DND-41 (cell line): ENCODE measurements at regions not wholly inside any gene's neighbourhood (a gene's known extent, or its start where the extent isn't known, plus 50 kb on each side); places are given as distances from the start of the nearest gene placed in this dataset.

Source experiments
- ATAC-seq: fragments of 200-7000 bp; cut with Tn5 transposase; 3 replicates; pipeline ENCODE4 v1.9.1; 2021; ENCODE audit warnings: low read depth; ENCODE audit not compliant: insufficient read depth
- DNase-seq: peaks from one replicate; pipeline ENCODE4 v3.0.0-alpha.2; 2020
- H2AFZ ChIP-seq: 2 replicates; pipeline ENCODE4 v1.6.0; 2012; ENCODE audit warnings: low read depth, low read length
- H3K27ac ChIP-seq: 2 replicates; pipeline ENCODE4 v1.5.1; 2012; ENCODE audit warnings: low read length, inconsistent platforms
- H3K27me3 ChIP-seq: fragments of 200-600 bp; sonication (generic); 2 replicates; pipeline ENCODE4 v1.6.0; 2012; ENCODE audit warnings: low read length, mild to moderate bottlenecking, inconsistent platforms; ENCODE audit not compliant: insufficient read depth, poor library complexity
- H3K36me3 ChIP-seq: 2 replicates; pipeline ENCODE4 v1.5.1; 2012; ENCODE audit warnings: low read length, inconsistent platforms; ENCODE audit not compliant: insufficient read depth
- H3K4me1 ChIP-seq: 2 replicates; pipeline ENCODE4 v1.5.1; 2012; ENCODE audit warnings: mild to moderate bottlenecking, low read length; ENCODE audit not compliant: insufficient read depth
- H3K4me2 ChIP-seq: 2 replicates; pipeline ENCODE4 v1.6.0; 2012; ENCODE audit warnings: mild to moderate bottlenecking, moderate library complexity, low read length, inconsistent platforms; ENCODE audit not compliant: insufficient read depth
- H3K4me3 ChIP-seq, 2 experiments: fragments of 200-600 bp in 1 of 2; shearing (Covaris generic) in 1 of 2; 2 replicates each; pipeline ENCODE4 v1.5.1; 2012 to 2016; ENCODE audit warnings: inconsistent platforms in 2 of 2, low read length in 2 of 2, mild to moderate bottlenecking in 2 of 2, low read depth in 1 of 2, moderate library complexity in 1 of 2
- H3K79me2 ChIP-seq: 2 replicates; pipeline ENCODE4 v1.6.0; 2012; ENCODE audit warnings: low read length, inconsistent platforms; ENCODE audit not compliant: insufficient read depth
- H3K9ac ChIP-seq: 2 replicates; pipeline ENCODE4 v1.6.0; 2012; ENCODE audit warnings: low read depth, mild to moderate bottlenecking, inconsistent platforms, low read length, moderate library complexity
- H3K9me3 ChIP-seq: 2 replicates; pipeline ENCODE4 v1.5.1; 2012; ENCODE audit warnings: low read length, moderate library complexity, mild to moderate bottlenecking, inconsistent platforms; ENCODE audit not compliant: insufficient read depth, severe bottlenecking
- H4K20me1 ChIP-seq: 2 replicates; pipeline ENCODE4 v1.6.0; 2012; ENCODE audit warnings: low read length; ENCODE audit not compliant: insufficient read depth
- EZH2 ChIP-seq: IDR thresholded peaks from 3 replicates; pipeline ENCODE4 v1.6.1; 2012; ENCODE audit warnings: borderline replicate concordance, low read depth, mild to moderate bottlenecking, moderate library complexity, low read length, inconsistent platforms; ENCODE audit not compliant: severe bottlenecking
- TF ChIP-seq, protein P1 (sequence below): IDR thresholded peaks from 2 replicates; pipeline ENCODE4 v1.5.1; 2012; ENCODE audit warnings: borderline replicate concordance, low read length, moderate library complexity, mild to moderate bottlenecking; ENCODE audit not compliant: poor library complexity, severe bottlenecking; ENCODE audit errors: extremely low read depth

- no peak for DNase-seq
- Histone ChIP-seq H3K9ac (no peak overlapping the region), H2AFZ (no peak overlapping the region), H3K4me3 (no peak overlapping the region), H3K4me2 (no peak overlapping the region), H3K79me2 (no peaks in the 10 kb centered on the region), H4K20me1 (no peaks in the 10 kb centered on the region), H3K27ac (no peak overlapping the region), H3K27me3 (no peaks in the 10 kb centered on the region), H3K9me3 (no peaks in the 10 kb centered on the region), H3K4me1 (no peaks in the 10 kb centered on the region), H3K36me3 (no peaks in the 10 kb centered on the region)
- ATAC-seq = no peak
- TF ChIP-seq, protein P1, sequence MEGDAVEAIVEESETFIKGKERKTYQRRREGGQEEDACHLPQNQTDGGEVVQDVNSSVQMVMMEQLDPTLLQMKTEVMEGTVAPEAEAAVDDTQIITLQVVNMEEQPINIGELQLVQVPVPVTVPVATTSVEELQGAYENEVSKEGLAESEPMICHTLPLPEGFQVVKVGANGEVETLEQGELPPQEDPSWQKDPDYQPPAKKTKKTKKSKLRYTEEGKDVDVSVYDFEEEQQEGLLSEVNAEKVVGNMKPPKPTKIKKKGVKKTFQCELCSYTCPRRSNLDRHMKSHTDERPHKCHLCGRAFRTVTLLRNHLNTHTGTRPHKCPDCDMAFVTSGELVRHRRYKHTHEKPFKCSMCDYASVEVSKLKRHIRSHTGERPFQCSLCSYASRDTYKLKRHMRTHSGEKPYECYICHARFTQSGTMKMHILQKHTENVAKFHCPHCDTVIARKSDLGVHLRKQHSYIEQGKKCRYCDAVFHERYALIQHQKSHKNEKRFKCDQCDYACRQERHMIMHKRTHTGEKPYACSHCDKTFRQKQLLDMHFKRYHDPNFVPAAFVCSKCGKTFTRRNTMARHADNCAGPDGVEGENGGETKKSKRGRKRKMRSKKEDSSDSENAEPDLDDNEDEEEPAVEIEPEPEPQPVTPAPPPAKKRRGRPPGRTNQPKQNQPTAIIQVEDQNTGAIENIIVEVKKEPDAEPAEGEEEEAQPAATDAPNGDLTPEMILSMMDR = no peak
- no peak for TF ChIP-seq EZH2
Observed at GRCh38 chr6:93745306-93745705, 325.9 kb upstream of the EPHA7 start.

DNA sequence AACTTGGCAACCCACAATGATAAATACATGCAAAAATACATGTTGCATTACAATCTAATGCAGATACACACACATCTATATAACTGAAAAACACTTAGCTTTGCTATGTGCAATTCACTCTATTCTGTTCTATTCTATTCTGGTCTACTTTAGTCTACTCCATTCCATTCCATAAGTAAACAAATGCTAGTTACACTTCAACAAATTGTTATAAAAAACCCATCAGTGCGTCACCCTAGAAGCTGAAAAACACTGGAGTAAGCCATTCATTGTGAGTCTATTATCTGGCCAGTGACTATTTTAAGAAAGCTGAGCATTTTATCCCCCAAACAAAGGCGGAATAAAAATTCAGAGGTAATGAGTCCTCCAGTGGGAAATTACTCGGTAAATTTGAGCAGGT, 315.7 kb upstream of the EPHA7 start:
- Histone ChIP-seq H3K27ac (no peak overlapping the region), H3K27me3 (no peaks in the 10 kb centered on the region), H4K20me1 (no peaks in the 10 kb centered on the region), H2AFZ (no peak overlapping the region), H3K4me2 (no peak overlapping the region), H3K9ac (no peak overlapping the region), H3K9me3 (no peaks in the 10 kb centered on the region), H3K4me3 (no peak overlapping the region), H3K79me2 (no peaks in the 10 kb centered on the region), H3K36me3 (no peaks in the 10 kb centered on the region), H3K4me1 (no peaks in the 10 kb centered on the region)
- no peak for TF ChIP-seq EZH2
- TF ChIP-seq, protein P1 = no peak
- ATAC-seq (no peak), DNase-seq (no peak)

DNA sequence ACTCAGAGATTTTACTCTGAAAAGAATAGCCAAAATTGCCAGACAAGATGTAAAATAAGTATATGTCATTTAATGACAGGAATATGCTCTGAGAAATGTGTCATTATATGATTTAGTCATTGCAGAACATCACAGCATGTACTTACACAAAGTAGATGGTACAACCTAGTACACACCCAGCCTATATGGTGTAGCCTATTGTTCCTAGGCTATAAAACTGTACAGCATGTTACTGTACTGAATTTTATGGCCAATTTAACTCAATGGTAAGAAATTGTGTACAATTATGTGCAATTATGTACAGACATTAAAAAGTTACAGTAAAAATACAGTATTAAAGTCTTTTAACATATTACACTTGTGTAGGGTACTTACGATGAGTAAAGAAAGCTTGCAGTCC, 311.9 kb upstream of the EPHA7 start:
- no peak overlapping the region for H3K4me3 ChIP-seq
- TF ChIP-seq, protein P1 = no peak
- no peak for TF ChIP-seq EZH2
- no peaks in the 10 kb centered on the region for H4K20me1 ChIP-seq
- no peaks in the 10 kb centered on the region for H3K4me1 ChIP-seq
- no peak overlapping the region for H3K9ac ChIP-seq
- no peak overlapping the region for H2AFZ ChIP-seq
- H3K4me2 ChIP-seq = no peak overlapping the region
- no peak overlapping the region for H3K27ac ChIP-seq
- no peak for DNase-seq
- no peaks in the 10 kb centered on the region for H3K27me3 ChIP-seq
- H3K79me2 ChIP-seq = no peaks in the 10 kb centered on the region
- no peak for ATAC-seq
- H3K9me3 ChIP-seq = no peaks in the 10 kb centered on the region
- H3K36me3 ChIP-seq = no peaks in the 10 kb centered on the region

GRCh38 chr6:93728150-93728549, 308.8 kb upstream of the EPHA7 start:
- Histone ChIP-seq H3K9ac (no peak overlapping the region), H3K27ac (no peak overlapping the region), H3K79me2 (no peaks in the 10 kb centered on the region), H3K36me3 (no peaks in the 10 kb centered on the region), H4K20me1 (no peaks in the 10 kb centered on the region), H3K4me2 (no peak overlapping the region), H3K4me3 (no peak overlapping the region), H3K4me1 (no peaks in the 10 kb centered on the region), H3K9me3 (no peaks in the 10 kb centered on the region), H3K27me3 (no peaks in the 10 kb centered on the region), H2AFZ (no peak overlapping the region)
- ATAC-seq (no peak), DNase-seq (no peak)
- no peak for TF ChIP-seq EZH2
- TF ChIP-seq, protein P1 = no peak
